ENCODE measurements at regions not wholly inside any gene's neighbourhood (a gene's known extent, or its start where the extent isn't known, plus 50 kb on each side); places are given as distances from the start of the nearest gene placed in this dataset.

DNA sequence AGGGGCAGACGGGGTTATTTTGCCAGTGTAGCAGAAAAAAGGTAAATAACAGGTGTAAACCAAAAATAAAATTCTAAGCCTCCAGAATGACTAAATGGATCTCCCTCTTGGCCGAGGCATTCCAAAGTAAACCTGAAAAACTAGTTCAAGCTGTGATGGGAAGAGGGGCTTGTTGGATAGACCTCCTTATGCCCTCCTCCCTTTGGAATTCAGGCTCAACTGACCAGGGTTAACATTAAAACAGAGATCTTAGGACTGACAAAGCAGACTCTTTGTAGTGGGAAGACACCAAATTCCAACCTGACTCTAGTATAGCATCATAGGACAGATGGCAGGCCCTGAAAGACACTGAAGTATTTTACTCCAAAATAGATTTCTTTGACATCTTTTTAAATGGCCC lies 113.8 kb upstream of the ITGB1 start:
- no CpG with 5 or more reads among the region's 2 CpGs for WGBS, 2 experiments (ENCODE audit: extremely low coverage in 2 of 2, insufficient read length in 1 of 2)
- Histone ChIP-seq H2AFZ (replicated peaks; ENCODE audit: low read length, poor library complexity) (no peak overlapping the region), H3K9ac (ENCODE audit: low read depth, low read length) (no peak overlapping the region), H3K23ac (ENCODE audit: low read depth, low read length) (no peak overlapping the region), H3K79me1 (ENCODE audit: low read depth in 1 of 2, low read length in 2 of 2) (no peaks in the 10 kb centered on the region), H3K9me1 (ENCODE audit: insufficient read depth, low read length) (no peaks in the 10 kb centered on the region), H3K4me2 (ENCODE audit: low read depth, low read length) (no peak overlapping the region), H2AK5ac (ENCODE audit: low read depth, low read length) (no peak overlapping the region), H3K27ac (ENCODE audit: insufficient read depth, low read length) (no peak overlapping the region), H4K20me1 (ENCODE audit: insufficient read depth, low read length) (no peaks in the 10 kb centered on the region), H2BK15ac (ENCODE audit: low read depth, low read length) (no peak overlapping the region), H3K4me1 (ENCODE audit: control insufficient read depth, insufficient read depth, low read length) (peaks cover 3% of the 10 kb centered on the region; the same call in 1 of the 2 replicates), H2AK9ac (replicated peaks; ENCODE audit: low read depth, low read length, poor library complexity) (no peak overlapping the region), H3K18ac (ENCODE audit: low read depth, low read length) (no peak overlapping the region), H3K9me3 (ENCODE audit: control insufficient read depth, insufficient read depth, low read length) (no peaks in the 10 kb centered on the region), H3K36me3 (ENCODE audit: control insufficient read depth, insufficient read depth, low read length) (no peaks in the 10 kb centered on the region), H4K5ac (ENCODE audit: low read depth, low read length) (no peak overlapping the region; the same call in 1 of the 2 replicates), H3K14ac (replicated peaks; ENCODE audit: low read depth, low read length) (no peak overlapping the region), H4K91ac (ENCODE audit: insufficient read depth, low read depth, low read length) (no peak overlapping the region), H2BK20ac (ENCODE audit: low read depth, low read length) (no peak overlapping the region), H3K4ac (ENCODE audit: low read depth, low read length) (no peak overlapping the region), H3K4me3 (ENCODE audit: insufficient read depth, low read depth, low read length) (no peak overlapping the region), H2BK5ac (ENCODE audit: low read depth, low read length, poor library complexity, severe bottlenecking) (no peak overlapping the region), H3K56ac (ENCODE audit: extremely low read depth, insufficient read depth, low read length) (no peak overlapping the region), H3K27me3 (ENCODE audit: control insufficient read depth, insufficient read depth, low read length) (no peaks in the 10 kb centered on the region), H2BK120ac (ENCODE audit: low read depth, low read length) (no peak overlapping the region), H4K8ac (ENCODE audit: low read depth in 2 of 2, low read length in 2 of 2) (no peak overlapping the region)
- no TSS peak for BruUV-seq (replicated peaks)
- intact Hi-C loops (cut with micrococcal nuclease) (no loop called here), in situ Hi-C loops (cut with MboI; ENCODE audit: low sequenced_read_pairs) (no loop called here), dilution Hi-C loops (cut with HindIII; ENCODE audit: low sequenced_read_pairs, unreplicated experiment) (no loop called here)
- ChIA-PET POLR2A (ENCODE audit: unreplicated experiment) (no interaction called here), CTCF (no interaction called here)
- TF ChIP-seq RAD21 (IDR thresholded peaks at IDR 0.05; ENCODE audit: low read length) = no peak
- TF ChIP-seq MXI1 (IDR thresholded peaks at IDR 0.05; ENCODE audit: borderline replicate concordance, low read depth, low read length) = no peak
- no peak for TF ChIP-seq CHD1 (IDR thresholded peaks at IDR 0.05; ENCODE audit: low read depth, low read length)
- no peak for TF ChIP-seq BHLHE40 (IDR thresholded peaks at IDR 0.05; ENCODE audit: low read depth, low read length)
- TF ChIP-seq FOS (IDR thresholded peaks at IDR 0.05; ENCODE audit: low read depth, low read length) = no peak
- TF ChIP-seq, protein P1, sequence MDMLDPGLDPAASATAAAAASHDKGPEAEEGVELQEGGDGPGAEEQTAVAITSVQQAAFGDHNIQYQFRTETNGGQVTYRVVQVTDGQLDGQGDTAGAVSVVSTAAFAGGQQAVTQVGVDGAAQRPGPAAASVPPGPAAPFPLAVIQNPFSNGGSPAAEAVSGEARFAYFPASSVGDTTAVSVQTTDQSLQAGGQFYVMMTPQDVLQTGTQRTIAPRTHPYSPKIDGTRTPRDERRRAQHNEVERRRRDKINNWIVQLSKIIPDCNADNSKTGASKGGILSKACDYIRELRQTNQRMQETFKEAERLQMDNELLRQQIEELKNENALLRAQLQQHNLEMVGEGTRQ (IDR thresholded peaks at IDR 0.05; ENCODE audit: low read depth, low read length) = no peak
- no peak for TF ChIP-seq RFX5 (IDR thresholded peaks at IDR 0.05; ENCODE audit: low read depth, low read length)
- TF ChIP-seq POLR2A (IDR thresholded peaks at IDR 0.05; ENCODE audit: low read depth, low read length) = no peak
- no peak for TF ChIP-seq MAFK (IDR thresholded peaks at IDR 0.05; ENCODE audit: low read depth, low read length)
- no peak for TF ChIP-seq CEBPB (IDR thresholded peaks at IDR 0.05; ENCODE audit: low read depth, low read length)
- TF ChIP-seq RCOR1 (IDR thresholded peaks at IDR 0.05; ENCODE audit: insufficient replicate concordance, low read length) = no peak
- TF ChIP-seq, protein P2, sequence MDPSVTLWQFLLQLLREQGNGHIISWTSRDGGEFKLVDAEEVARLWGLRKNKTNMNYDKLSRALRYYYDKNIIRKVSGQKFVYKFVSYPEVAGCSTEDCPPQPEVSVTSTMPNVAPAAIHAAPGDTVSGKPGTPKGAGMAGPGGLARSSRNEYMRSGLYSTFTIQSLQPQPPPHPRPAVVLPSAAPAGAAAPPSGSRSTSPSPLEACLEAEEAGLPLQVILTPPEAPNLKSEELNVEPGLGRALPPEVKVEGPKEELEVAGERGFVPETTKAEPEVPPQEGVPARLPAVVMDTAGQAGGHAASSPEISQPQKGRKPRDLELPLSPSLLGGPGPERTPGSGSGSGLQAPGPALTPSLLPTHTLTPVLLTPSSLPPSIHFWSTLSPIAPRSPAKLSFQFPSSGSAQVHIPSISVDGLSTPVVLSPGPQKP (IDR thresholded peaks at IDR 0.05; ENCODE audit: borderline replicate concordance, low read depth, low read length) = no peak
- no peak for TF ChIP-seq SMC3 (IDR thresholded peaks at IDR 0.05; ENCODE audit: low read depth, low read length)
- TF ChIP-seq, protein P3, sequence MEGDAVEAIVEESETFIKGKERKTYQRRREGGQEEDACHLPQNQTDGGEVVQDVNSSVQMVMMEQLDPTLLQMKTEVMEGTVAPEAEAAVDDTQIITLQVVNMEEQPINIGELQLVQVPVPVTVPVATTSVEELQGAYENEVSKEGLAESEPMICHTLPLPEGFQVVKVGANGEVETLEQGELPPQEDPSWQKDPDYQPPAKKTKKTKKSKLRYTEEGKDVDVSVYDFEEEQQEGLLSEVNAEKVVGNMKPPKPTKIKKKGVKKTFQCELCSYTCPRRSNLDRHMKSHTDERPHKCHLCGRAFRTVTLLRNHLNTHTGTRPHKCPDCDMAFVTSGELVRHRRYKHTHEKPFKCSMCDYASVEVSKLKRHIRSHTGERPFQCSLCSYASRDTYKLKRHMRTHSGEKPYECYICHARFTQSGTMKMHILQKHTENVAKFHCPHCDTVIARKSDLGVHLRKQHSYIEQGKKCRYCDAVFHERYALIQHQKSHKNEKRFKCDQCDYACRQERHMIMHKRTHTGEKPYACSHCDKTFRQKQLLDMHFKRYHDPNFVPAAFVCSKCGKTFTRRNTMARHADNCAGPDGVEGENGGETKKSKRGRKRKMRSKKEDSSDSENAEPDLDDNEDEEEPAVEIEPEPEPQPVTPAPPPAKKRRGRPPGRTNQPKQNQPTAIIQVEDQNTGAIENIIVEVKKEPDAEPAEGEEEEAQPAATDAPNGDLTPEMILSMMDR (conservative IDR thresholded peaks at IDR 0.05; ENCODE audit: low read depth, low read length) = no peak
- TF ChIP-seq NFE2L2 (IDR thresholded peaks at IDR 0.05; ENCODE audit: low read depth, low read length) = no peak
- no peak for TF ChIP-seq MAZ (IDR thresholded peaks at IDR 0.05; ENCODE audit: borderline replicate concordance, low read depth, low read length)
- ATAC-seq (ENCODE audit: low read depth) (no peak), DNase-seq (no peak)
